GM19035 (cell line): ENCODE measurements at regions not wholly inside any gene's neighbourhood (a gene's known extent, or its start where the extent isn't known, plus 50 kb on each side); places are given as distances from the start of the nearest gene placed in this dataset.

Experiments used
- ATAC-seq: cut with Tn5 transposase; IDR thresholded peaks from one replicate; pipeline ENCODE4 v1.9.1; 2021; ENCODE audit not compliant: unreplicated experiment

GRCh38 chr15:93664213-93664956 is 567.0 kb upstream of the MCTP2 start:
- ATAC-seq, result no peak

- ATAC-seq, result no peak
Measured at GRCh38 chr15:93662162-93662885, 569.0 kb upstream of the MCTP2 start.

GRCh38 chr15:93658026-93658816 is 569.2 kb upstream of the RGMA start:
- no peak for ATAC-seq

GRCh38 chr15:93656041-93656440 is 567.0 kb upstream of the RGMA start:
- no peak for ATAC-seq

- no peak for ATAC-seq
Measured at GRCh38 chr15:93649691-93650235, 560.8 kb upstream of the RGMA start.

GRCh38 chr15:93646193-93646592 is 557.2 kb upstream of the RGMA start:
- ATAC-seq, result no peak

GRCh38 chr15:93645594-93645993 is 556.6 kb upstream of the RGMA start:
- no peak for ATAC-seq

GRCh38 chr15:93644595-93644994 is 555.6 kb upstream of the RGMA start:
- no peak for ATAC-seq

- ATAC-seq, result no peak
Measured at GRCh38 chr15:93640411-93640962, 551.5 kb upstream of the RGMA start.

GRCh38 chr15:93631958-93632618 is 543.1 kb upstream of the RGMA start:
- ATAC-seq, result no peak

GRCh38 chr15:93619597-93619996 is 530.6 kb upstream of the RGMA start:
- ATAC-seq, result no peak

- ATAC-seq, result no peak
Measured at GRCh38 chr15:93617443-93617842, 528.4 kb upstream of the RGMA start.

GRCh38 chr15:93614386-93615104 is 525.5 kb upstream of the RGMA start:
- ATAC-seq, result no peak

GRCh38 chr15:93613386-93613785 is 524.4 kb upstream of the RGMA start:
- ATAC-seq, result no peak

- ATAC-seq, result no peak
Measured at GRCh38 chr15:93612953-93613352, 523.9 kb upstream of the RGMA start.

- ATAC-seq, result no peak
Measured at GRCh38 chr15:93610944-93611343, 521.9 kb upstream of the RGMA start.

- ATAC-seq, result no peak
Measured at GRCh38 chr15:93608643-93609148, 519.7 kb upstream of the RGMA start.

- no peak for ATAC-seq
Measured at GRCh38 chr15:93603550-93603949, 514.5 kb upstream of the RGMA start.

GRCh38 chr15:93587059-93587521 is 498.1 kb upstream of the RGMA start:
- ATAC-seq, result no peak

- no peak for ATAC-seq
Measured at GRCh38 chr15:93585012-93585411, 496.0 kb upstream of the RGMA start.
